ENCODE measurements at regions not wholly inside any gene's neighbourhood (a gene's known extent, or its start where the extent isn't known, plus 50 kb on each side); places are given as distances from the start of the nearest gene placed in this dataset.

DNA sequence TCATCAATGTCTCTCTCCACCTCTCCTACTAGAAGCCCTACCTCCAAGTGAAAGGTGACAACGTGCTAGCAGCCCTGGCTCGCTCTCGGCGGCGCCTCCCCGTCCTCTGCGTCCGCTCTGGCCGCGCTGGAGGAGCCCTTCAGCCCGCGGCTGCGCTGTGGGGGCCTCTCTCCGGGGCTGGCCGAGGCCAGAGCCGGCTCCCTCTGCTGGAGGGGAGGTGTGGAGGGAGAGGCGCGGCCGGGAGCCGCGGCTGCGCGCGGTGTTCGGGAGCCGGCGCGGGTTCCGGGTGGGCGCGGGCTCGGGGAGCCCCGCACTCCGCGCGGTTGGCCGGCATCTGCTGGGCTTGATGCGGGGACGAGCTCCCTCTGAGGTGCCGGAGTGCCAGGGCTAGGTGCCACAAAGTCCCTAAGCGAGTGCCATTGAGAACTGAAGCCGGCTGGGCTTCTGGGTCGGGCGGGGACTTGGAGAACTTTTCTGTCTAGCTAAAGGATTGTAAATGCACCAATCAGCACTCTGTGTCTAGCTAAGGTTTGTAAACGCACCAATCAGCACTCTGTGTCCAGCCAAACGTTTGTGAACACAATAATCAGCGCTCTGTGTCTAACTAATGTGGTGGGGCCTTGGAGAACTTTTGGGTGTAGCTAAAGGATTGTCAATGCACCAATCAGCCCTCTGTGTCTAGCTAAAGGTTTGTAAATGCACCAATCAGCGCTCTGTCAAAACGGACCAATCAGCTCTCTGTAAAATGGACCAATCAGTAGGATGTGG is 84.8 kb upstream of the ARRDC4 start:
- TF ChIP-seq, protein P1, sequence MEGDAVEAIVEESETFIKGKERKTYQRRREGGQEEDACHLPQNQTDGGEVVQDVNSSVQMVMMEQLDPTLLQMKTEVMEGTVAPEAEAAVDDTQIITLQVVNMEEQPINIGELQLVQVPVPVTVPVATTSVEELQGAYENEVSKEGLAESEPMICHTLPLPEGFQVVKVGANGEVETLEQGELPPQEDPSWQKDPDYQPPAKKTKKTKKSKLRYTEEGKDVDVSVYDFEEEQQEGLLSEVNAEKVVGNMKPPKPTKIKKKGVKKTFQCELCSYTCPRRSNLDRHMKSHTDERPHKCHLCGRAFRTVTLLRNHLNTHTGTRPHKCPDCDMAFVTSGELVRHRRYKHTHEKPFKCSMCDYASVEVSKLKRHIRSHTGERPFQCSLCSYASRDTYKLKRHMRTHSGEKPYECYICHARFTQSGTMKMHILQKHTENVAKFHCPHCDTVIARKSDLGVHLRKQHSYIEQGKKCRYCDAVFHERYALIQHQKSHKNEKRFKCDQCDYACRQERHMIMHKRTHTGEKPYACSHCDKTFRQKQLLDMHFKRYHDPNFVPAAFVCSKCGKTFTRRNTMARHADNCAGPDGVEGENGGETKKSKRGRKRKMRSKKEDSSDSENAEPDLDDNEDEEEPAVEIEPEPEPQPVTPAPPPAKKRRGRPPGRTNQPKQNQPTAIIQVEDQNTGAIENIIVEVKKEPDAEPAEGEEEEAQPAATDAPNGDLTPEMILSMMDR (IDR thresholded peaks at IDR 0.05), result no peak

DNA sequence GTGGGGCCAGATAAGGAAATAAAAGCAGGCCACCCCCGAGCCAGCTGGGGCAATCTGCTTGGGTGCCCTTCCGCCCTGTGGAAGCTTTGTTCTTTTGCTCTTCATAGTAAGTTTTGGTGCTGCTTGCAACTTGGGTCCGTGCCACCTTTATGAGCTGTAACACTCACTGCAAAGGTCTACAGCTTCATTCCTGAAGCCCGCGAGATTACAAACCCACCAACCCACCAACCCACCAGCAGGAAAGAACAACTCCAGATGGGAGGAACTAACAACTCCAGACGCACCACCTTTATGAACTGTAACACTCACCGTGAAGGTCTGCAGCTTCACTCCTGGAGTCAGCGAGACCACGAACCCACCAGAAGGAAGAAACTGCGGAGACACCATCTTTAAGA is 84.2 kb upstream of the ARRDC4 start:
- TF ChIP-seq, protein P1 (IDR thresholded peaks at IDR 0.05), result no peak

DNA sequence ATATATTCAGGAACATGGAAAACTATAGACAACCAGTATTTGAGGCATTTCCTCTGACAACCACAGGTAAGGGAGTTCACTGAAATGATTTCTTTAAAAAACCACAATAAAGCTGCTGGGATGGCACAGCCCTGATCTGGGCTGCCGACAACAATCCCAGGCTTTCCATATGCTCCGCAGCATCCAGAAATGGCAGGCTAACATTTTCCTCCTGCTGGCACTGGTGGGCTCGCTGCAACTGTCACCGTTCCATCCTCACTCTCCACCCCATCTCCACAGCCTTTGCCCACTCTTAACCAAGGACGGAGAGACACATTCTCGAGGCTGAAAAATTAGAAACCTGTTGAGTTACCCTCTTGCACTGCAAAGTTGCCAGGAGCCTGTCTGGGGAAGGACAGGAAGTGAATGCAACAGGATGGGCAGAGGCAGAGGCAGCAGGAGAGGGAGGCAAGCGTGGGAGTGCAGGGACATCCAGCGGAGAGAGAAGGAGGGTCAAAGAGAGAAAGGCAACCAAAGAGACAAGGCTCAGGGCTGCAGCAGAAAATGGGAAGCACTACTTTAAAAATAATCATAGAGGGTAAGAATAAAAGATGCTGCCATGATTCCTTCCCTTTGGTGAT is 79.0 kb upstream of the ARRDC4 start:
- TF ChIP-seq, protein P1 (IDR thresholded peaks at IDR 0.05), result no peak

DNA sequence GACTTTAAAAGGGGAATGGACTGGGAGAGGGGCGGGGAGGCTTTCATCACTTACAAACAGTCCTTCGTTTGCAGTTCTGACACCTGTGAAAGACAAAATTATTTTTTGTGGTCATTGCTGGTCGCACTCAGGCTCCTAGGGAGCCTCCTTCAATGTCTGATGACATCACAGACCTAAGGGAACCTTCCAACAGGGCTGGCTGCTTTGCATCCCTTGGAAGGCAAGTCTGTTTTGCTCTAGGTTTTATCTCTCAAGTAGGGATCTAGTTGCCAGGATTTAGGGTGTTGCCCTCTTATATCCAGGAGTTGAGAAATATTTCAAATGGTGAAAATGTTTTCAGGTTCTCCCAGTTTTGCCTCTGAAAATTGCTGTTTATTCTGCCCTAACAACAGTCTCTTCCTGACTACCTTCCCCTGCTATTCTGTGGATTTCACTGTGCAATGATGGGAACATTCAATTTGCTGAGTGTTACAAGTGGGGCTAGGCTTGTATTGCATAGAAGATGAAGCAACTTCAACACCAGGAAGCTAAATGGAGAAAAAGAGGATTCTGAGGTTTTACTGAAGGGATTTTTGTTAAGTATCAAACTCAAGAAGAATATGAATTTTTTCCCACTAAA is 75.9 kb upstream of the ARRDC4 start:
- TF ChIP-seq, protein P1 (IDR thresholded peaks at IDR 0.05), result no peak

DNA sequence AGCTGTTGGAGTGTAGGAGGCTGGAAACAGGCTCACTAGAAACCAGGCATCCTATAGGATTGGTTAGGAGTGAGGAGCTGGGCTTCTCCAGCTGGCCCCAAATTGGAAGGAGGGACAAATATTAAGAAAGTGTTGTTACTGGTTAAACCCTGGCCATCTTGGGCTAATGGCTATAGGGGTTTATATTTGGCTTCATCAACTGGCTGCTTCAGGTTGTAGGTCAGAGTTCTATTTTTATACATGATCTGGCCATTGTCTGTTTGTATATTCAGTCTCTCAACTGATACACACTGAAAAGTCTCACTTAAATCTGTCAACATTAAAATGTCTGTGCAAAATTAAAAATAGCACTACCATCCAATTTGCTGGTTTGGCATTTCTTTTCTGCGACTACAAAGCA is 70.2 kb upstream of the ARRDC4 start:
- TF ChIP-seq, protein P1 (IDR thresholded peaks at IDR 0.05), result no peak

DNA sequence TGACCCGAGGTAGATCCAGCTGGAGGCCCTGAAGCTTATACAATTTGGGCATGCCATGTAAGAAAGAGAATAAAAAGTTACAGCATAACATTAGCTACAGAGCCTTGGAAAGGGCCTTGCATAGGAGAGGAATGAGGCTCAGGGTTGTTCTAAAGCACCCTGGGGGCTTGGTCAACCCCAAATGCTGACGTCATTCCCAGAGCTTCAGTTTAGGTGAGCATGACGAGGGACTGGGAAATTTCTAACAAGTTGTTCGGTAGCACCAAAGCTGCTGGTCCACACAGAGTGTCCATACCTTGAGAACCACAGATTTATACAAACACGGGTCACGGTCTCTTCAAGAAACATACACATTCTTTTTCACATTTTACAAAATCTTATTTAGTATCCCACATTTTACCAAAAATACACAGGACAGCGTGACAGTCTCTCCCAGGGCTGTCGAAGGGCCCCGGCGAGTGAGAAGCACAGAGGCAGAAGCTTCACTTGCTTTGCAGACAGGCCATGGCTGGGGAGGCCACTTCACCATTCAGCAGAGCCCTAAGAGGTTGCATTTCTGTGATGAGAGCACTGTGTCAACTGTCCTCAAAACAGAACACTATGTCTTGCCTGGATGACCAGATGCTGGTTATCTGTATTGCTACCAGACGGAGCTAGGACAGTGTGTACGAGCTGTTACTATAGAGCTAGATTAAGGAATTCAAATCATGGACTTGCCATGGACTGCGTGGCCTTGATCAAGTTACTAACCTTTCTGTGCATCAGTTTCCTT is 68.2 kb upstream of the ARRDC4 start:
- TF ChIP-seq, protein P1 (IDR thresholded peaks at IDR 0.05), result no peak

DNA sequence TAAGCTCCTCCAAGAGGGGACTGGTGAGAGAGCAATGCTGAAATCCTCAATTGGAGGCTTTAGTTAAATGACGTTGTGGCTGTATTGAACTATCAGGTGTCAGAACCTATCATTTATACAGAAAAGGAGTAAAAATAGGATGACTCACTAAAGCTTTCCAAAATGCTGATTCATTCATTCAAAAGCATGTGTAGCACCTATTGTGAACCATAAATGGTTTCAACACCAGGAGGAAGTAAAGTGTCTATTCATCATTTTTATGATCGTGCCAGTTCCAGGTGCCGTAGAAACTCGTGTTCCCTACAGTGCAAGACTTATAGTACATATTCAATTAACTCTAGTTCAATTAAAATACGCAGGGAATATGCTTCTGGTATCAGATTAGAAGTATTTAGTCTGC is 66.5 kb upstream of the ARRDC4 start:
- TF ChIP-seq, protein P1 (IDR thresholded peaks at IDR 0.05), result no peak

Data from LNCAP (cell line).